Peyer's patch (tissue), 4 donors: ENCODE measurements at regions not wholly inside any gene's neighbourhood (a gene's known extent, or its start where the extent isn't known, plus 50 kb on each side); places are given as distances from the start of the nearest gene placed in this dataset.

Experiments used
- POLR2A ChIP-seq, 2 donors: fragments of 450-650 bp; IDR thresholded peaks; one replicate each; pipeline ENCODE4 v1.5.1; 2017; ENCODE audit warnings: antibody characterized with exemption in 2 of 2, mild to moderate bottlenecking in 2 of 2, moderate library complexity in 2 of 2
- TF ChIP-seq, protein P1 (sequence below), 6 experiments: fragments of 450-650 bp in 4 of 6; fragments of 200-600 bp in 2 of 6; sonication (generic) in 1 of 6; IDR thresholded peaks; one replicate each; pipeline ENCODE4 v1.5.1; 2017 to 2019; ENCODE audit warnings: antibody characterized with exemption in 6 of 6, mild to moderate bottlenecking in 3 of 6, moderate library complexity in 1 of 6

DNA sequence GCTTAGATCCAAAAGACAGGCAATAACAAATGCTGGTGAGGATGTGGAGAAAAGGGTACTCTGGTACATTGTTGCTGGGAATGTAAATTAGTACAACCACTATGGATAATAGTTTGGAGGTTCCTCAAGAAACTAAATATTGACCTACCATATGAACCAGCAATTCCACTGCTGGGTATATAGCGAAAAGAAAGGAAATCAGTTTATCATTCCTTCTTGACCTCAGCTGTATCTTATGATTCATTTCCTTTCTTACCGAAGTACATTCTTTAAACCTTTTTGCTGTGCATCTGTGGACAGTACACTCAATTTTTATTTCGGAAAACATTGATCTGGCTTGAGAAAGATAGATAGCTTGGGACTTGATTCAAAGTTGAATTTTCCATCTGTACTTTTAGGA is 183.2 kb upstream of the LRFN5 start:
- TF ChIP-seq, protein P1, sequence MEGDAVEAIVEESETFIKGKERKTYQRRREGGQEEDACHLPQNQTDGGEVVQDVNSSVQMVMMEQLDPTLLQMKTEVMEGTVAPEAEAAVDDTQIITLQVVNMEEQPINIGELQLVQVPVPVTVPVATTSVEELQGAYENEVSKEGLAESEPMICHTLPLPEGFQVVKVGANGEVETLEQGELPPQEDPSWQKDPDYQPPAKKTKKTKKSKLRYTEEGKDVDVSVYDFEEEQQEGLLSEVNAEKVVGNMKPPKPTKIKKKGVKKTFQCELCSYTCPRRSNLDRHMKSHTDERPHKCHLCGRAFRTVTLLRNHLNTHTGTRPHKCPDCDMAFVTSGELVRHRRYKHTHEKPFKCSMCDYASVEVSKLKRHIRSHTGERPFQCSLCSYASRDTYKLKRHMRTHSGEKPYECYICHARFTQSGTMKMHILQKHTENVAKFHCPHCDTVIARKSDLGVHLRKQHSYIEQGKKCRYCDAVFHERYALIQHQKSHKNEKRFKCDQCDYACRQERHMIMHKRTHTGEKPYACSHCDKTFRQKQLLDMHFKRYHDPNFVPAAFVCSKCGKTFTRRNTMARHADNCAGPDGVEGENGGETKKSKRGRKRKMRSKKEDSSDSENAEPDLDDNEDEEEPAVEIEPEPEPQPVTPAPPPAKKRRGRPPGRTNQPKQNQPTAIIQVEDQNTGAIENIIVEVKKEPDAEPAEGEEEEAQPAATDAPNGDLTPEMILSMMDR (IDR thresholded peaks at IDR 0.05), result no peak
- no peak for TF ChIP-seq POLR2A (IDR thresholded peaks at IDR 0.05)
